GM19397 (cell line): ENCODE measurements at regions not wholly inside any gene's neighbourhood (a gene's known extent, or its start where the extent isn't known, plus 50 kb on each side); places are given as distances from the start of the nearest gene placed in this dataset.

Source experiments
- ATAC-seq: cut with Tn5 transposase; IDR thresholded peaks from one replicate; pipeline ENCODE4 v1.9.1; 2021; ENCODE audit warnings: mild to moderate bottlenecking, moderate library complexity; ENCODE audit not compliant: unreplicated experiment

DNA sequence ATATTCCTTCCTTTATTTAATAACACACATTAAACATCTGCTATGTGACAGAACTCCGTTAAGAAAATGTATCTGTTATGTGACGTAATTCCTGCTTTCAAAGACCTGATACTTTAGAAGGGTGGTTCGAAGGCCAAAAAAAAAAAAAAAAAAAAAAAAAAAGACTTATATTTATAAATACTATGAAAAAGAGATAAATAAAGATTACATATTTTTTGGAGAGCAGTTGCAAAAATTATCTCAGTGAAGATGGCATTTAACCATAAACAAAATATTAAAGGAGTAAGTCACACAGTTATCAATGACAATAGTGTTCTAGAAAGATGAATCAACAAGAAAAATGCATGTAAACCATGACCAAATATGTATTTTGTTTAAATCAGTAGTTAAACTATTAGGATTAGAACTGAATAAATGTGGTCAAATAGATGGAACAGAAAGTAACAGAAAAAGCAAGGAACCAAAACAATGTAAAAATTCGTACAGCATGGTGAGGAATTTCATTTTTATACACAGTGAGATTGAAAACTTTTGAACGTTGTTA is 612.3 kb upstream of the SLITRK5 start:
- ATAC-seq, result no peak

DNA sequence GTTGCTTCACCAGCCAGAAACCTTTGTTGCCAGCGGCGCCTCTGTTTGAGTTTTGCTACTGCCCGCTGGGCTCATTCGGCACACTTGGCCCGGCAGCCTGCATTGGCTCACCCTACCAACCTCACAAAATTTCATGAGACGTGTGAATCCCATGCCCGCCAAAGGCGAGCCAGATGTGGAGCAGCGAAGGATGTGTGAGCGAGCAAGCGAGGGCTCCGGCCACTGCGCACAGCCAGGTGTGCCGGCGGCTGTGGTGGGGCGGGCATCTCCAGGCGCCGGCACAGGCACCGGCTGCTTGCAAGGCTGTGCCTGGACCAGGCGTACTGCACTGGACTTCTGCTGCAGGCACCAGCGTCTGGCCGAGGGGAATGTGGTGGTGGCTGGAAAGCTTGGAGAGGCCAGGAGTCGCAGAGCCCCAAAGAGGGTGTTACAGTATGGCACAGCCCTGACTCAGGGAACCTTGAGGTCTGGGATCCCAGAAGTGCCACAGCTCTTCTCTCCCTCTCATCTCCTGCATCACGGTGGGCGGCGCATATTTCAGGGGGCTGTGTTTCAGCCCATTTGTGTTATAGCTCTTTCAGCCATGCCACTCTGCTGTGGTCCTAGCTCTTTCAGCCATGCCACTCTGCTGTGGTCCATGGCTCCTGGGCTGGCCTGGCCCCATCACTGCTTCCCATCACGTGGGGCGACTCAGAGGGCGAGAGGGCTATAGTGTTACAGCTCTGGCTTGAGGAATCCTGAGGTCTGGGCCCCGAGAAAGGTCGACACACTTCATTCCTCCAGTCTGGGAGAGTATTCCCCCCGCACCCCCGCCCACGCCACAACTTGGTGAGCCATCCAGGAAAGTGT is 592.0 kb upstream of the SLITRK5 start:
- ATAC-seq, result no peak

GRCh38 chr13:87080100-87080779 is 590.9 kb upstream of the SLITRK5 start:
- no peak for ATAC-seq

DNA sequence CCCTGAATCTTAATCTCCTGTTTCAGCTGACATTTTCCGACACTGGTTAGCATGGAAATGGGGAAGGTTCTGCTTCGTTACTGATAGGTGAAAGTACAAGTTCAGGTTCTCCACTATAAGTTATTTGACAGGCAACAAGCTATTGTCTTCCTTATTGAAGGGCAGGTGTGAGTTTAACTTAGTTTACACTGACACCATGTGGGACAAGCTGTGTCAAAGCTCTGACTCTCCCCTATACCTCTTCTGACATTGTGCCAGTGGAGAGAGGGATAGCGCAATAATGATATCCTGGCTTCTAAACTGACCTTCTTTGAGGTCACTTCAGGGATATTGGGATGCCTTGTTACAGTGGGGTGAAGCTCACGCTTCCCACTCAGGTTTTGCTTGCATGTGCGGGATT is 587.0 kb upstream of the SLITRK5 start:
- ATAC-seq, result no peak

DNA sequence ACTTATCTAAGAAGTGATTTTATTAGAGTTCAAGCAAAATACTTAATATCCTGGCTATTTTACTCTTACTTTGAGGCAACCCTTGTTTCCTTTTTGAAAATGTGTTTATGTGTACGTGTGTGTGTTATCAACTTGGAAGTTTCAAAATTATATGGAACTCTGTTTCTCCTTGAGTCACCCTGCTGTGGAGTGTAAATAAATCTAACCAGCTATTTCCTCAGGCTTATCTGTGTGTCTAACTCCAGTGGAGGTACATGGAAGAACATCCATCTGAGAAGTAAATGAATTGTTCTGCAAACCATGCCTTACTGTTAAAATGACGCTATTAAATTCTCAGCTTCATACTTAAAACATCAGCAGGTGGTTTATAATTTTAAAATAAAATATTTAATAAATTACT is 583.4 kb upstream of the SLITRK5 start:
- ATAC-seq, result no peak

DNA sequence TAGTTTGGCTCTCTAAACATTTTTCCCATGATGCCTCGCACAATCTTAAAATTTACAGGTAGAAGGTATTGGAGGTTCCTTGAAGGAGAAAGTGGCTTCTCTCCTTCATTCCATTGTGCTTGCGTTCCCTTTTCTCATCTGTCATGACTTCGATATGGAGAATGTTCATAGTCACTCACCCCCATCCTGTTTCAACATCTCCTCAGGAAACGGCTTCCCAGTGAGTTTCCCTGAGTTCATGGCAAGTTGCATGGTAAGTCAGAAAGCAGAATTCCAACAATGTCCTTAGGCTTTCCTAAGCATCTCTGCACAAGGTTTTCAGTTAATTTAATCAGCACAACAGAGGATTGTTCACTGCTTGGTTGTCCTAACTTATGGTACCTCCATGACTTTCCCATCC is 581.8 kb upstream of the SLITRK5 start:
- ATAC-seq, result no peak

DNA sequence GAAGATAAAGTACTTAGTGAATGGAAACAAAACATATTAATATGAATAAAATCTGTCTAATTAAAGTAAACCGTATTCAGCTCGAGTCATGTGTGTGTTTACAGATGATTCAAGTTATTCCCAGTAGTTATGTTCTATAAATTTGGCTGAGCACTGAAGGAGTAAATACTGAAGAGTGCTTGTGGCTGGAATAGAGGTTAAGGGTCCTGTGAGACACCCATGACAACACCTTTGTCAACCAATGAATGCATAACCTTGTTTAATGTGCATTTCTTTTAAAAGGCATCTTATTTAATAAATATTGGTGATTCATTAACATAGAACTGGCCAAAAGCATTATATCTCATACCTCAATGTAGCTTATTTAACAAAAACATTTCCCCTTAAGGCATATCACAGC is 577.8 kb upstream of the SLITRK5 start:
- ATAC-seq, result no peak

DNA sequence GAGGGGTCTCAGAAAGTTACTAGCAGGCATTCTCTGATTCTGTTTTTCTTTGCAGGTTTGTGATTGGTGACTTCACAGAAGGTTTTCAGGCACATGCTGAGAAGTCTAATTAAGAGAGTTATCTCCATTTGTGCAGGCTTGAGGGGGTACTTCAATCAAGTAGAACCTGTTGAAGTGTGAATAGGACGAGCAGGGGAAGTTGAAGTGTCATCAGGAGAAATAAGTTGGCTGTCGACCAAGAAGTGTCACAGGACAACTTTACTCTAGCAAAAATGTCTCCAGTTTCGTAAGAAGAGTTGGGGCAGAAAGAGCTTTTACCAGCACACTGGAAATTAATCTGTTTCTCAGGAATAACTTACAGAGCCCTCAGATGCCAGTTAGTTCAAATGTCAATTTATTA is 576.5 kb upstream of the SLITRK5 start:
- no peak for ATAC-seq

- ATAC-seq, result no peak
These were observed 570.7 kb upstream of the SLITRK5 start for GRCh38 chr13:87100431-87100830.

DNA sequence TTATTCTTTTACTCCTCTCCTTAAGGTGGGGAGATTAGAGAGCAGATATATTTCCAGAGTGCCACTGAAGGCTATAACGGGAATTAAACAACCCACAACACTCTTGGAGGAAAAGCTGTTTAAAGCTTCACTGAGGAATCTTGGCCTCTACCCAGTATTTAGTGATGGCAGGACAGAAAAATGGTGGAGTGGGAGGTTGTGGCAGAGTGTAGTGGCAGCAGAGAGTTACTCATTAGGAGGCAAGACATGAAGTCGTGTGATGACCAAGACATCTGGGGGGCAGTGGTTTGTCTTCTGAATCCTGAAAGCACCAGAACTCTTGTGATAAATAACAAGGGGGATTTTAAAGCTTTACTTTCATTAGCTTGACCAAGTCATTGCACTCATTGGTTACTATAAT is 563.5 kb upstream of the SLITRK5 start:
- no peak for ATAC-seq

- no peak for ATAC-seq
These were observed 550.7 kb upstream of the SLITRK5 start for GRCh38 chr13:87120476-87120875.

GRCh38 chr13:87122551-87122950 is 548.6 kb upstream of the SLITRK5 start:
- no peak for ATAC-seq

DNA sequence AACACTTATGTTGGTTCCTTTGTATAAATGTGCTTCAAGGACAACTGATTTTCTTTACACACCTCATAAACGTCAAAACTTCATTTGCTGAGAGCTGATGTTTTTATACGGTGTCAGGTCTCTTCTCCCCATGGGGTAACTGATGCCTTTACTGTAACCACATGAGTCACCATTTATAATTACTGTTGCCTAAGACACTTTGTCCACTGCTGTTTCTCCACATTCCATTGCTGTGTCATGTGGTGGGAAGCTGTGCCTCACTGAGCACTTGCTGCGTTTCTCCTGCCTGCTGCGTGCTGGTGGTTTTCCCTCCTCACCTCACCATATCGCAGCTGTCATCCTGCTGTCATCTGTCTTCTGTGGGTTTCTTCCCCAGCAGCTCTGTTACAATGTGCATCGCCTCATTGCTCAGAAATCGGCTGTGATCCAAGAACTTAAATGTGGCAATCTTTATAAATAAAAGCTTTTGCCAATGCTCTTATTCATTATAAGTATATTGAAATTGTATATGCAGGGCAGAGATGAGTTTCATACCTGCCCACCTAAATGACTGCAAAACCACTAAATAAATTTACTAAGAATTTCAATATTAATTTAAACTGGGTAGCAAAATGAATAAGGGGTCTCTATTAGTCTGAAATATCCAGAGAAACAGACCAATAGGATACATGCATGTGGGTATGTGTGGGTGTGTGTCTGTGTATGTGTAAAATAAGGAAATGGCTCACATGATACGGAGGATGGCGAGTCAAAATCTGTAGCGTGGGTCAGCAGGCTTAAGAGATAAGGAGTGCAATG is 547.0 kb upstream of the SLITRK5 start:
- ATAC-seq, result no peak

- no peak for ATAC-seq
These were observed 546.4 kb upstream of the SLITRK5 start for GRCh38 chr13:87124785-87125074.

GRCh38 chr13:87128036-87128435 is 543.1 kb upstream of the SLITRK5 start:
- no peak for ATAC-seq

DNA sequence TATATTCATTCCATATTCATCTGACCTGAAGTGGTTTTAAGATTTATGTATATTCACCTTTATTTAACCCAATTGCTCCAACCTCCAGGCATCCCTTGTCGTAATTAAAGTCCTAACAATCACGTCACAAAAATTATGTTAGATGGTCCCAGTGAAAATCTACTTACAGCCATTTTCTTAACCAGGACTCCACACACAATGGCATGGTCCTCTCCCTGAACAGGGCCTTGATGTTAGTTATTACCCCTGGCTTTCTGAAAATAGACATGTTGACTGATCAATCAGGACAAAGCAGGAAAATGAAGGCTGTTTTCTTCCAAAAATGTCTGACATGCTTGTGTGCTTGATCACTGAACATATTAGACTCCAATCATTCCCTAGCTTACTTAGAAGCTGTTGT is 542.7 kb upstream of the SLITRK5 start:
- ATAC-seq, result no peak

GRCh38 chr13:87129602-87130300 is 541.4 kb upstream of the SLITRK5 start:
- no peak for ATAC-seq

GRCh38 chr13:87130423-87130822 is 540.7 kb upstream of the SLITRK5 start:
- no peak for ATAC-seq

GRCh38 chr13:87131611-87132010 is 539.6 kb upstream of the SLITRK5 start:
- no peak for ATAC-seq

DNA sequence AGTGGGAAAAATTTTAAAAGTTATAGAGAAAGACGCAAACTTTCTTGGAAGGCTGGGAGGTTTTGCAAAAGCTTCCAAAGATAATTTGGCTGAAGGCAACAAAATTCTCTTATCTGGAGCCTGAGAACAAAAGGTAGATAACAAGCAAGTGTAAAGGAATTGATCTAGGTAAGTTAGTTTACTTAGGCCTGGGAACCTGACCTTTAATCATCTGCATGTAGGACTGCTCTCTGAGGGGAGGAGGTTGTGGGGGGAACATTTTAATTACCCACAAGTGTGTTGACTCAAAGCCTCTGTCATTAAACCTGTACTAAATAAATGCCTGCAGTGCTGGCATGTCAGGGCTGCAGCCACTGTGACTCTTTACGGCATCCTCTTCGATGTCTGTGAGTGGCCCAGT is 532.3 kb upstream of the SLITRK5 start:
- ATAC-seq, result no peak

DNA sequence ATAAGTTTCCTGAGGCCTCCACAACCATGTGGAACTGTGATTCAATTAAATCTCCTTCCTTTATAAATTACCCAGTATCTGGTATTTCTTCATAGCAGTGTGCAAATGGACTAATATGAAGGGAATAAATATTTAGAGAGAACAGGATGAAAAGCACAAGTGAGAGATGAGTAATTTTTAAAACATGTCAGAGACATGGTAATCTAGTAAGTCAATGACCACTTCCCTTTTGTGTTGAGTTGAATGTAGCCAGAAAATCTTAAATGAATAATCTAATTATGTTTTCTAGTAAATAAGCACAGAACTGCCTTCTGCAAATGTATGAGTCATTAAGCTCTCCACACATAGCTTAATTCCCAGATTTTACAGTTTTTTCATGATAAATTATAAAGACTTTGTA is 524.1 kb upstream of the SLITRK5 start:
- ATAC-seq, result no peak
